ENCODE measurements at regions not wholly inside any gene's neighbourhood (a gene's known extent, or its start where the extent isn't known, plus 50 kb on each side); places are given as distances from the start of the nearest gene placed in this dataset.

DNA sequence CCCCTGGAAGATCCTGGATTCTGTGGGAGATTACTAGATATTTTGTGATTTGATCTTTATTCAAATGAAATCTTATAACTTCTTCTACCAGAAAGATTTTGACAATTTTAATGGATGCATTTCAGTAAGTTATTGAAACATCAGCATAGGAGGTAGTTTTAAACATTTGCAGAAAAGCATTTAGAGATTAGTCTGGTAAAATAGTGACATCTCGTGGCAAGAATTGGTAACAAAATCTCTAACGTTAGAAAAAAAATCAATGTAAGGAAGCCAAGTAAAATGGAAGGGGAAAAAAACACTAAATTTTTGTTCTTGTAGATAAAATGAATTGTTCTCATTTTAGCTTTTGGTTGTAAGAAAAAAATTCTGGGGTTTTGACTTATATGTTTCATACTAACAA is 73.3 kb downstream of the TASL start:
- DNase-seq = no peak

DNA sequence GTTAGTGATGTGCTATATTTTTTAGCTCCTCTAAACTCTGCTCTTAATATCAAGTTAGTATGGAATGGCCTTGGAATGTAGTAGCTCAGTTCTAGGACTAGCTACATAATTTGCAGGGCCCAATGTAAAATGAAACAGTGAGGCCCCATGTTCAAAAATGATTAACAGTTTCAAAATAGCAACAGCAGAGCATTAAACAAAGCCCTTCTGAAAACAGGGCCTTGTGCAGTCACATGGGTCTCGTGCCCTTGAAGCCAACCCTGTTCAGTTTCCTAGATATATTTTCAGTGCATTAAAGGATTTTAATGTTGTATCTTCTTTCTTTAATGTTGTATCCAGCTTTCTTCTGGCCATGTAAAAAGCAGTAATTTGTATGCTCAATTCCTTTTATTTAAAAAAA is 82.1 kb downstream of the TASL start:
- no peak for DNase-seq

DNA sequence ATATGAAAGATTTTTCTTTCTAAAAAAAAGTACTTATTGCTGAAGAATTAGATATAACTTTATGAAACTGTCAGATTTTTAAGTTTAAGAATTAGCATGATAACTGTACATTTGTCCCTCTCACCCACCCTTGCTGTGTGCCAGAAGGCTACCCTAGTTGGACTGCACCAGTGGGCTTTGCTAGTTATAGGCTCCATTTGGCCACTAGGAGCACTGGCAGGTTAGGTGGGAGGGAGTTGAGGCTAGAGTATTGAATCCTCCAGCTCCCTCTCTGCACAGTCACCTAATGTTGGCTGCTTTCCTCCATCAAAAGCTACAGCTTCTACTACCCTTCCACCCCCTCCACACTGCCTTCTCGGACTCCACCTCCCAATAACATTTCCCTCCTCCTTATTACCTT is 84.2 kb downstream of the TASL start:
- no peak for DNase-seq

- no peak for DNase-seq
Observed at GRCh38 chrX:30489323-30489722, 88.2 kb downstream of the TASL start.

GRCh38 chrX:30488092-30488491 is 89.5 kb downstream of the TASL start:
- DNase-seq = peak; percentile 53

GRCh38 chrX:30483996-30484395 is 93.6 kb downstream of the TASL start:
- no peak for DNase-seq

DNA sequence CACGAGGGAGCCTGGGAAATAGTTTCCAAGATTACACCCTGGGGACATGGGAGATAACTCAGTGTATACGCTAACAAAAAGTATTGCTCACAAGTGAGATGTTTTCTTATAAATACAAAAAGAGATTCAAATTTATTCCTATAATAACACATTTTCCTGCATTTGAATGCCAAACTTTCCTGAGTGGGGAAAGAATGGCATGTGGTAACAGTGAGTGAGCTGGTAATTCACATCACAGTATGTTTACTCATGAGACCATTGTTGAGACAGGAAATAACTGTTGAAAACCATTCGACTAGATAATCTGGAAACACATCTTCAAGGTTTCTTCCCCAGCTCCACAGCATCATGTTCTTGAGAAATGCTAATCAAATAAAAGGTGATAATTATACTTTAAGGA is 109.1 kb downstream of the TASL start:
- DNase-seq = no peak

All from MV-4-11 (cell line).